RWPE1 (cell line): ENCODE measurements at regions not wholly inside any gene's neighbourhood (a gene's known extent, or its start where the extent isn't known, plus 50 kb on each side); places are given as distances from the start of the nearest gene placed in this dataset.

ENCODE experiments used
- CTCF ChIA-PET: fragments of 350-600 bp; sonication (Branson Sonifier 250); formaldehyde crosslinking; extraction: SDS; loops from one replicate; lab custom pipeline; 2021; lab: Yijun Ruan, JAX
- POLR2A ChIA-PET: fragments of 400-600 bp; formaldehyde crosslinking; extraction: SDS; loops from one replicate; lab custom pipeline; 2020; ENCODE audit warnings: antibody characterized with exemption; ENCODE audit not compliant: low non-redundant PET; lab: Yijun Ruan, JAX
- DNase-seq: peaks from one replicate; pipeline ENCODE4 v3.0.0; 2012; ENCODE audit warnings: low spot score
- H3K27ac ChIP-seq: fragments of 450-650 bp; 2 replicates; pipeline ENCODE4 v1.5.1; 2017
- CTCF ChIP-seq: fragments of 450-650 bp; conservative IDR thresholded peaks from 2 replicates; pipeline ENCODE4 v1.5.1; 2017; ENCODE audit warnings: low read depth, mild to moderate bottlenecking

GRCh38 chr4:159447296-159447695, 344.4 kb downstream of the RAPGEF2 start:
- CTCF ChIA-PET: no interaction called here

DNA sequence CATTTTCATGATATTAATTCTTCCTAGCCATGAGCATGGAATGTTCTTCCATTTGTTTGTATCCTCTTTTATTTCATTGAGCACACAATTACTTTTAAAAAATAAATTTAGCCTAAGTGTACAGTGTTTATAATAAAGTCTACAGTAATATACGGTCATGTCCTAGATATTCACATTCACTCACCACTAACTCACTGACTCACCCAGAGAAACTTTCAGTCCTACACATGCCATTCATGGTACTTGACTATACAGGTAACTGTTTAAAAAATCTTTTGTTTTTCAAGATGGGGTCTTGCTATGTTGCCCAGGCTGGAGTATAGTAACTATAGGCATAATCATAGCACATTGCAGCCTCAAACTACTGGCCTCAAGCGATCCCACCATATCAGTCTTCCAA, 348.1 kb downstream of the RAPGEF2 start:
- H3K27ac ChIP-seq: no peak overlapping the region
- no peak for DNase-seq
- no peak for TF ChIP-seq CTCF
- CTCF ChIA-PET: no interaction called here
- POLR2A ChIA-PET: no interaction called here

More at GRCh38 chr4:159447296-159447695, 344.4 kb downstream of the RAPGEF2 start:
- no peak for TF ChIP-seq CTCF
- no peak for DNase-seq
- no peak overlapping the region for H3K27ac ChIP-seq
- POLR2A ChIA-PET: no interaction called here

GRCh38 chr4:159455675-159456237, 352.9 kb downstream of the RAPGEF2 start:
- DNase-seq: peak; percentile 76
- POLR2A ChIA-PET: interaction anchor here (0.6 kb wide), 1 partner anchor 760 kb away, joined by 5 read pairs; no protein-coding TSS in a partner anchor
- CTCF ChIA-PET: interaction anchor here (0.6 to 1.2 kb wide), 9 partner anchors 8 to 740 kb away, joined by 3 to 8 read pairs (median 3); partner anchors contain the start of gene PPID

GRCh38 chr4:159460371-159460770, 357.5 kb downstream of the RAPGEF2 start:
- POLR2A ChIA-PET: no interaction called here
- no peak overlapping the region for H3K27ac ChIP-seq
- no peak for DNase-seq
- TF ChIP-seq CTCF: no peak
- CTCF ChIA-PET: no interaction called here

More at GRCh38 chr4:159455675-159456237, 352.9 kb downstream of the RAPGEF2 start:
- no peak overlapping the region for H3K27ac ChIP-seq
- peak; percentile 88 for TF ChIP-seq CTCF

- no peak for TF ChIP-seq CTCF
- no peak overlapping the region for H3K27ac ChIP-seq
- POLR2A ChIA-PET: no interaction called here
- no peak for DNase-seq
- CTCF ChIA-PET: no interaction called here
Measured at GRCh38 chr4:159463235-159463634, 360.4 kb downstream of the RAPGEF2 start.

DNA sequence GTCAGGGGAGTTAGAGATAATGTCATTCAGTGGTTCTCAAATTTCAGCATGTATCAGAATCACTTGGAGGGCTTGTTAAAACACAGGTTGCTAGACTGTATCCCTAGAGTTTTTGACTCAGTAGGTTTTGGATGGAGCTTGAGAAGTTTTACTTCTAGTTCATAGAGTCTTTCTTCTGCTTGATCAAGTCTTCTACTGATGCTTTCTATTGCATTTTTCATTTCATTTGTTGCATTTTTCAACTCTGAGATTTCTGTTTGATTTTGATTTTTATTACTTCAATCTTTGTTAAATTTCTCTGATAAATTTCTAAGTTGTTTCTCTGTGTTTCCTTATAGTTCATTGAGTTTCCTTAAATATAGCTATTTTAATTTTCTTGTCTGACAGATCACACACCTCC, 361.4 kb downstream of the RAPGEF2 start:
- no peak for TF ChIP-seq CTCF
- POLR2A ChIA-PET: interaction anchor here (0.7 kb wide), 1 partner anchor 15 kb away, joined by 4 read pairs; no protein-coding TSS in a partner anchor
- H3K27ac ChIP-seq: no peak overlapping the region
- no peak for DNase-seq
- CTCF ChIA-PET: interaction anchor here (0.9 kb wide), 1 partner anchor 9 kb away, joined by 3 read pairs; no protein-coding TSS in a partner anchor
